Gastroesophageal sphincter (tissue), 4 donors: ENCODE measurements at regions not wholly inside any gene's neighbourhood (a gene's known extent, or its start where the extent isn't known, plus 50 kb on each side); places are given as distances from the start of the nearest gene placed in this dataset.

Experiments used
- ATAC-seq: fragments of 150-250 bp; one replicate; pipeline ENCODE4 v1.9.1; 2016; ENCODE audit warnings: mild to moderate bottlenecking, moderate library complexity
- H3K27ac ChIP-seq, 4 donors: fragments of 200-600 bp; sonication (generic) in 3 of 4; 1 replicate in 3 of 4; 2 replicates in 1 of 4; pipeline ENCODE4 v1.5.1; 2016 to 2019
- H3K27me3 ChIP-seq: fragments of 200-600 bp; sonication (generic); one replicate; pipeline ENCODE4 v1.5.1; 2019
- H3K36me3 ChIP-seq, 2 donors: fragments of 200-600 bp; sonication (generic); one replicate each; pipeline ENCODE4 v1.5.1; 2019; ENCODE audit warnings: control low read depth in 1 of 2
- H3K4me1 ChIP-seq, 3 donors: fragments of 200-600 bp; sonication (generic); 1 replicate in 2 of 3; 2 replicates in 1 of 3; pipeline ENCODE4 v1.5.1; 2016 to 2019; ENCODE audit warnings: control low read depth in 2 of 3
- H3K4me3 ChIP-seq, 2 donors: fragments of 200-600 bp; sonication (generic); one replicate each; pipeline ENCODE4 v1.5.1; 2019; ENCODE audit warnings: mild to moderate bottlenecking in 1 of 2, moderate library complexity in 1 of 2
- H3K9me3 ChIP-seq, 3 donors: fragments of 200-600 bp; sonication (generic); one replicate each; pipeline ENCODE4 v1.5.1; 2017 to 2019; ENCODE audit warnings: control low read depth in 2 of 3
- EP300 ChIP-seq: sonication (generic); formaldehyde crosslinking; IDR thresholded peaks from one replicate; pipeline ENCODE4 v1.6.1; 2017; ENCODE audit warnings: antibody characterized with exemption, mild to moderate bottlenecking
- POLR2A ChIP-seq, 2 donors: fragments of 450-650 bp; IDR thresholded peaks; one replicate each; pipeline ENCODE4 v1.6.1; 2017; ENCODE audit warnings: antibody characterized with exemption in 2 of 2, mild to moderate bottlenecking in 2 of 2, moderate library complexity in 1 of 2
- POLR2AphosphoS5 ChIP-seq: sonication (generic); formaldehyde crosslinking; IDR thresholded peaks from one replicate; pipeline ENCODE4 v1.6.1; 2017; ENCODE audit warnings: antibody characterized with exemption
- WGBS, 2 donors: methylation state at CpG; one replicate each; pipeline ENCODE4 v1.1.5; 2018; ENCODE audit warnings: low coverage in 1 of 2; 5-methylcytosine and 5-hydroxymethylcytosine counted together
- TF ChIP-seq, protein P1 (sequence below), 4 experiments: fragments of 200-600 bp in 2 of 4; fragments of 450-650 bp in 2 of 4; sonication (generic) in 1 of 4; IDR thresholded peaks; one replicate each; pipeline ENCODE4 v1.5.1; 2017 to 2019; ENCODE audit warnings: antibody characterized with exemption in 4 of 4, mild to moderate bottlenecking in 2 of 4, moderate library complexity in 2 of 4

DNA sequence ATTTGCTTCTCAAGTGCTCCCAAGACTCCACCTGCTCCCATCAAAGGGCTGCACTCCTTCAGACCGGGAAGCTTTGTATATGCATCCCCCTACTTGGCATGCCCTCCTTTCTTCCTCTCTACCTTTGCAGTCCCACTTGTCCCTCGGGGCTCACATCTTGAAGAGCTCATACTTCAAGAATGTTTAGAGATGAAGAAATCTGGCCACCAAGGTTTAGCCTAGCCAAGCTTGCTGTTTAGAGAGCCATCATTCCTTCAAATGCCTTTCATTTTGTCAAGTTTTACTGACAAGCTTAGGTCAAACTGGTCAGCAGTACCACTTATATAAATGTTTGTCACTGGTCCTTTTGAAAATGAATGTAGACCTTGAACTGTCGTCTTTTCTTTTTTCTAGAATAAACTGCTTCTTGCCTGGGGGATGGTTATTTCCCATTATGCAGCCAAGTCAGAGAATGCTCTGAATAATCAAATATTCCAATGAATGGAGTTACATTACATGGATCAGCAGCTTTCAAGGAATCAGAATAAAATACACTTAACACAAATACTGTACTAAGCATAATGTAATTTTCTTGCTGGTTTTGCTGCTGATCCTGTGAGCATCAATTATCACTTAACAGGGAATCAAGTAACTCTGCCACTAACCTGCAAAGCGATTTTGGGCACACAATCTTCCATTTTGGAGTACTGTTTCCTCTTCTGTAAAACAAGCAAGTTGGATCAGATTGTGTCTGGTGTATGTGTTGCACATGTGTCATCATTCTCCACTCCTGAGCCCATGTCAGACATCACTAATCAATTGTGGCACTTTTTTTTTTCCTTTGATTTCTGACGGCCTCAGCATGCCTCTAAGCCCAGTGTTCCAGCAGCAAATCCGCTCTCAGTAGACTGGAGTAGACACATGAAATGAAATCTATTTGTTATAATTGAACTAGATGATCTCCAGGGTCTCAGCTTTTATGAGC is 357.9 kb downstream of the PTEN start:
- no peak overlapping the region for H3K4me3 ChIP-seq
- no peaks in the 10 kb centered on the region for H3K27me3 ChIP-seq
- ATAC-seq: no peak
- no peaks in the 10 kb centered on the region for H3K9me3 ChIP-seq
- H3K27ac ChIP-seq: no peak overlapping the region
- WGBS, 2 donors: 60 to 61% methylated on average over 4 to 5 of the region's 6 CpGs
- H3K4me1 ChIP-seq: peaks cover 0 to 39% (median 0%) of the 10 kb centered on the region in 3 donors
- H3K36me3 ChIP-seq: no peaks in the 10 kb centered on the region
- TF ChIP-seq, protein P1, sequence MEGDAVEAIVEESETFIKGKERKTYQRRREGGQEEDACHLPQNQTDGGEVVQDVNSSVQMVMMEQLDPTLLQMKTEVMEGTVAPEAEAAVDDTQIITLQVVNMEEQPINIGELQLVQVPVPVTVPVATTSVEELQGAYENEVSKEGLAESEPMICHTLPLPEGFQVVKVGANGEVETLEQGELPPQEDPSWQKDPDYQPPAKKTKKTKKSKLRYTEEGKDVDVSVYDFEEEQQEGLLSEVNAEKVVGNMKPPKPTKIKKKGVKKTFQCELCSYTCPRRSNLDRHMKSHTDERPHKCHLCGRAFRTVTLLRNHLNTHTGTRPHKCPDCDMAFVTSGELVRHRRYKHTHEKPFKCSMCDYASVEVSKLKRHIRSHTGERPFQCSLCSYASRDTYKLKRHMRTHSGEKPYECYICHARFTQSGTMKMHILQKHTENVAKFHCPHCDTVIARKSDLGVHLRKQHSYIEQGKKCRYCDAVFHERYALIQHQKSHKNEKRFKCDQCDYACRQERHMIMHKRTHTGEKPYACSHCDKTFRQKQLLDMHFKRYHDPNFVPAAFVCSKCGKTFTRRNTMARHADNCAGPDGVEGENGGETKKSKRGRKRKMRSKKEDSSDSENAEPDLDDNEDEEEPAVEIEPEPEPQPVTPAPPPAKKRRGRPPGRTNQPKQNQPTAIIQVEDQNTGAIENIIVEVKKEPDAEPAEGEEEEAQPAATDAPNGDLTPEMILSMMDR (IDR thresholded peaks at IDR 0.05): no peak
- no peak for TF ChIP-seq EP300
- no peak for TF ChIP-seq POLR2AphosphoS5
- no peak for TF ChIP-seq POLR2A (IDR thresholded peaks at IDR 0.05)

DNA sequence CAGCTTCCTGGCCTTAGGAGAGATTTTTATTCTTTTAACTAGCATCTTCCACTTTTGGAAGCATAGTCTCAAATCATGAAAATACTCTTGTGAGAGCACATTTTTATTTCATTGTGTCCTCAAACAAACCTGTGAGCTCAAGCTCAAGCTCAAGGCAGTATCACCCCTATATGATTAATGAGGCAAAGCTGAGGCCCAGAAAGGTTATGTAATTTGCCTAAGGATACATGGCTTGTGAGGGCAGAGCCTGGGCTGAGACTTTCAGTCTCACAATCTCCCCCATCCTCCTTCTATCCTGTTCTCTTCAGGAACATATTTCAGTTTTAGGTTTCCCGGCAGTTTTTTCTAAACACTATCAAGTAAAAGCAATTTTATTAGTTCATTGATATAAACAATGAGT is 359.5 kb downstream of the PTEN start:
- ATAC-seq: no peak
- Histone ChIP-seq H3K4me3 (no peak overlapping the region), H3K4me1 (peaks cover 0 to 53% (median 0%) of the 10 kb centered on the region in 3 donors), H3K27ac (no peak overlapping the region), H3K9me3 (no peaks in the 10 kb centered on the region), H3K36me3 (no peaks in the 10 kb centered on the region), H3K27me3 (no peaks in the 10 kb centered on the region)
- TF ChIP-seq EP300 (no peak), POLR2AphosphoS5 (no peak), POLR2A (IDR thresholded peaks at IDR 0.05) (no peak)
- TF ChIP-seq, protein P1 (IDR thresholded peaks at IDR 0.05): no peak
- WGBS, 2 donors: 50 to 57% methylated on average over 1 of the region's 1 CpG
